ENCODE measurements at regions not wholly inside any gene's neighbourhood (a gene's known extent, or its start where the extent isn't known, plus 50 kb on each side); places are given as distances from the start of the nearest gene placed in this dataset.

- no peak for TF ChIP-seq CTCF (conservative IDR thresholded peaks at IDR 0.05; ENCODE audit: control insufficient read depth, insufficient read depth, low read depth, low read length)
- H3K4me3 ChIP-seq (ENCODE audit: control insufficient read depth, low read depth, low read length), result no peak overlapping the region
- DNase-seq (ENCODE audit: low read depth), result no peak
These were observed 173.2 kb upstream of the AFDN start for GRCh38 chr6:167653561-167653960.

- no peak for TF ChIP-seq CTCF (conservative IDR thresholded peaks at IDR 0.05; ENCODE audit: control insufficient read depth, insufficient read depth, low read depth, low read length)
- no peak for DNase-seq (ENCODE audit: low read depth)
- no peak overlapping the region for H3K4me3 ChIP-seq (ENCODE audit: control insufficient read depth, low read depth, low read length)
These were observed 172.3 kb upstream of the AFDN start for GRCh38 chr6:167654389-167654788.

GRCh38 chr6:167655174-167655821 is 171.4 kb upstream of the AFDN start:
- no peak for TF ChIP-seq CTCF (conservative IDR thresholded peaks at IDR 0.05; ENCODE audit: control insufficient read depth, insufficient read depth, low read depth, low read length)
- no peak overlapping the region for H3K4me3 ChIP-seq (ENCODE audit: control insufficient read depth, low read depth, low read length)

GRCh38 chr6:167658106-167658505 is 168.6 kb upstream of the AFDN start:
- TF ChIP-seq CTCF (conservative IDR thresholded peaks at IDR 0.05; ENCODE audit: control insufficient read depth, insufficient read depth, low read depth, low read length), result no peak
- DNase-seq (ENCODE audit: low read depth), result no peak
- no peak overlapping the region for H3K4me3 ChIP-seq (ENCODE audit: control insufficient read depth, low read depth, low read length)

More at GRCh38 chr6:167655174-167655821, 171.4 kb upstream of the AFDN start:
- no peak for DNase-seq (ENCODE audit: low read depth)

GRCh38 chr6:167659046-167659445 is 167.7 kb upstream of the AFDN start:
- TF ChIP-seq CTCF (conservative IDR thresholded peaks at IDR 0.05; ENCODE audit: control insufficient read depth, insufficient read depth, low read depth, low read length), result no peak
- DNase-seq (ENCODE audit: low read depth), result no peak
- H3K4me3 ChIP-seq (ENCODE audit: control insufficient read depth, low read depth, low read length), result no peak overlapping the region

GRCh38 chr6:167660424-167660823 is 166.3 kb upstream of the AFDN start:
- no peak overlapping the region for H3K4me3 ChIP-seq (ENCODE audit: control insufficient read depth, low read depth, low read length)
- TF ChIP-seq CTCF (conservative IDR thresholded peaks at IDR 0.05; ENCODE audit: control insufficient read depth, insufficient read depth, low read depth, low read length), result no peak
- DNase-seq (ENCODE audit: low read depth), result no peak

Data from fibroblast of mammary gland (primary cell).